Breast epithelium (tissue), 4 donors: ENCODE measurements at regions not wholly inside any gene's neighbourhood (a gene's known extent, or its start where the extent isn't known, plus 50 kb on each side); places are given as distances from the start of the nearest gene placed in this dataset.

ENCODE experiments used
- DNase-seq, 2 donors: peaks; one replicate each; pipeline ENCODE4 v3.0.0-alpha.2; 2019; ENCODE audit warnings: low spot score in 2 of 2
- H3K27ac ChIP-seq, 2 donors: fragments of 200-600 bp; sonication (generic) in 1 of 2; one replicate each; pipeline ENCODE4 v1.5.1; 2016 to 2019; ENCODE audit warnings: mild to moderate bottlenecking in 1 of 2
- H3K27me3 ChIP-seq, 2 donors: fragments of 200-600 bp; sonication (generic) in 1 of 2; one replicate each; pipeline versions ENCODE4 v1.5.1 to v1.6.0; 2017 to 2019; ENCODE audit warnings: control low read depth in 1 of 2, mild to moderate bottlenecking in 1 of 2
- H3K36me3 ChIP-seq: fragments of 200-600 bp; one replicate; pipeline ENCODE4 v1.5.1; 2019
- H3K4me1 ChIP-seq, 2 donors: fragments of 200-600 bp; sonication (generic); one replicate each; pipeline ENCODE4 v1.5.1; 2016 to 2019; ENCODE audit warnings: control low read depth in 1 of 2
- H3K4me3 ChIP-seq, 3 donors: fragments of 200-600 bp; sonication (generic); 1 replicate in 2 of 3; 2 replicates in 1 of 3; pipeline ENCODE4 v1.5.1; 2016 to 2019; ENCODE audit warnings: mild to moderate bottlenecking in 3 of 3, moderate library complexity in 2 of 3
- H3K9me3 ChIP-seq, 2 donors: fragments of 200-600 bp; sonication (generic) in 1 of 2; one replicate each; pipeline ENCODE4 v1.5.1; 2016 to 2019; ENCODE audit warnings: control low read depth in 1 of 2
- CTCF ChIP-seq, 3 donors: fragments of 450-650 bp; IDR thresholded peaks; one replicate each; pipeline ENCODE4 v1.5.1; 2016 to 2017; ENCODE audit warnings: antibody characterized with exemption in 3 of 3, mild to moderate bottlenecking in 3 of 3, moderate library complexity in 3 of 3
- POLR2A ChIP-seq: fragments of 450-650 bp; IDR thresholded peaks from one replicate; pipeline ENCODE4 v1.6.1; 2016; ENCODE audit warnings: antibody characterized with exemption, mild to moderate bottlenecking, moderate library complexity
- POLR2AphosphoS5 ChIP-seq, 3 donors: sonication (generic); formaldehyde crosslinking; IDR thresholded peaks; one replicate each; pipeline ENCODE4 v1.6.1; 2017; ENCODE audit warnings: antibody characterized with exemption in 3 of 3
- intact Hi-C: fragments of 100-400 bp; cut with DNase I; formaldehyde crosslinking; loops from one replicate; pipeline ENCODE4 v1.15.1; 2023; ENCODE audit warnings: low total_unique reads

- TF ChIP-seq POLR2AphosphoS5 (IDR thresholded peaks at IDR 0.05) (no peak), CTCF (IDR thresholded peaks at IDR 0.05) (no peak)
- intact Hi-C loops: no loop called here
- H3K27ac ChIP-seq: no peak overlapping the region
- no peaks in the 10 kb centered on the region for H3K27me3 ChIP-seq
- no peak for DNase-seq
- no peaks in the 10 kb centered on the region for H3K9me3 ChIP-seq
- H3K4me1 ChIP-seq: no peaks in the 10 kb centered on the region
- no peaks in the 10 kb centered on the region for H3K36me3 ChIP-seq
- no peak overlapping the region for H3K4me3 ChIP-seq
These were observed 1700.1 kb upstream of the PRR20A start for GRCh38 chr13:55440465-55441085.

GRCh38 chr13:55464222-55464621 lies 1676.5 kb upstream of the PRR20A start:
- intact Hi-C loops: no loop called here

GRCh38 chr13:55467476-55467875 lies 1673.2 kb upstream of the PRR20A start:
- no peaks in the 10 kb centered on the region for H3K9me3 ChIP-seq
- no peaks in the 10 kb centered on the region for H3K27me3 ChIP-seq
- no peaks in the 10 kb centered on the region for H3K36me3 ChIP-seq
- no peak overlapping the region for H3K4me3 ChIP-seq
- H3K4me1 ChIP-seq: no peaks in the 10 kb centered on the region
- intact Hi-C loops: no loop called here
- no peak overlapping the region for H3K27ac ChIP-seq
- TF ChIP-seq POLR2A: no peak
- no peak for DNase-seq

More at GRCh38 chr13:55464222-55464621, 1676.5 kb upstream of the PRR20A start:
- Histone ChIP-seq H3K27me3 (no peaks in the 10 kb centered on the region), H3K9me3 (no peaks in the 10 kb centered on the region), H3K4me3 (no peak overlapping the region), H3K27ac (no peak overlapping the region), H3K36me3 (no peaks in the 10 kb centered on the region), H3K4me1 (no peaks in the 10 kb centered on the region)
- DNase-seq: no peak
- TF ChIP-seq POLR2A (no peak), CTCF (IDR thresholded peaks at IDR 0.05) (no peak), POLR2AphosphoS5 (IDR thresholded peaks at IDR 0.05) (no peak)

- H3K9me3 ChIP-seq: no peaks in the 10 kb centered on the region
- H3K27ac ChIP-seq: no peak overlapping the region
- H3K4me1 ChIP-seq: no peaks in the 10 kb centered on the region
- H3K27me3 ChIP-seq: no peaks in the 10 kb centered on the region
- intact Hi-C loops: loop anchor here (5.0 kb wide), 1 partner anchor 901 kb away; no protein-coding TSS in a partner anchor
- no peak for TF ChIP-seq POLR2AphosphoS5 (IDR thresholded peaks at IDR 0.05)
- no peak for TF ChIP-seq POLR2A
- TF ChIP-seq CTCF (IDR thresholded peaks at IDR 0.05): no peak
- DNase-seq: no peak
- H3K36me3 ChIP-seq: no peaks in the 10 kb centered on the region
- no peak overlapping the region for H3K4me3 ChIP-seq
These were observed 1657.0 kb upstream of the PRR20A start for GRCh38 chr13:55483626-55484158.

GRCh38 chr13:55493297-55493696 lies 1647.4 kb upstream of the PRR20A start:
- H3K27me3 ChIP-seq: no peaks in the 10 kb centered on the region
- H3K4me3 ChIP-seq: no peak overlapping the region
- H3K27ac ChIP-seq: no peak overlapping the region
- no peaks in the 10 kb centered on the region for H3K36me3 ChIP-seq
- intact Hi-C loops: no loop called here
- no peaks in the 10 kb centered on the region for H3K4me1 ChIP-seq
- no peaks in the 10 kb centered on the region for H3K9me3 ChIP-seq
- TF ChIP-seq POLR2A: no peak
- TF ChIP-seq POLR2AphosphoS5 (IDR thresholded peaks at IDR 0.05): no peak
- no peak for TF ChIP-seq CTCF (IDR thresholded peaks at IDR 0.05)
- no peak for DNase-seq
